GM23338 (cell line): ENCODE measurements at regions not wholly inside any gene's neighbourhood (a gene's known extent, or its start where the extent isn't known, plus 50 kb on each side); places are given as distances from the start of the nearest gene placed in this dataset.

ENCODE experiments used
- EZH2 ChIP-seq: fragments of 200-600 bp; sonication (generic); IDR thresholded peaks from one replicate; pipeline ENCODE4 v1.8.0; 2017; ENCODE audit warnings: antibody characterized with exemption, mild to moderate bottlenecking, low read depth; ENCODE audit not compliant: unreplicated experiment
- EZH2phosphoT487 ChIP-seq: fragments of 200-600 bp; sonication (generic); IDR thresholded peaks from one replicate; pipeline ENCODE4 v1.8.1; 2018; ENCODE audit warnings: antibody characterized with exemption; ENCODE audit not compliant: unreplicated experiment
- POLR2AphosphoS5 ChIP-seq: IDR thresholded peaks from 2 replicates; pipeline ENCODE4 v1.6.1; 2016; ENCODE audit warnings: antibody characterized with exemption, low read depth
- STAT1 ChIP-seq: IDR thresholded peaks from one replicate; pipeline ENCODE4 v1.6.1; 2016; ENCODE audit warnings: antibody characterized with exemption; ENCODE audit not compliant: unreplicated experiment
- TF ChIP-seq, protein P1 (sequence below), 2 experiments: fragments of 200-600 bp in 1 of 2; sonication (generic) in 1 of 2; conservative IDR thresholded peaks; 2 replicates each; pipeline versions ENCODE4 v1.5.1 to v1.6.1; 2016 to 2017; ENCODE audit warnings: antibody characterized with exemption in 2 of 2, low read depth in 2 of 2, mild to moderate bottlenecking in 2 of 2, moderate library complexity in 1 of 2
- TF ChIP-seq, protein P2 (sequence below): IDR thresholded peaks from 2 replicates; pipeline ENCODE4 v1.6.1; 2016; ENCODE audit warnings: antibody characterized with exemption
- TF ChIP-seq, protein P3 (sequence below): IDR thresholded peaks from one replicate; pipeline ENCODE4 v1.6.1; 2018; ENCODE audit warnings: antibody characterized with exemption; ENCODE audit not compliant: unreplicated experiment

DNA sequence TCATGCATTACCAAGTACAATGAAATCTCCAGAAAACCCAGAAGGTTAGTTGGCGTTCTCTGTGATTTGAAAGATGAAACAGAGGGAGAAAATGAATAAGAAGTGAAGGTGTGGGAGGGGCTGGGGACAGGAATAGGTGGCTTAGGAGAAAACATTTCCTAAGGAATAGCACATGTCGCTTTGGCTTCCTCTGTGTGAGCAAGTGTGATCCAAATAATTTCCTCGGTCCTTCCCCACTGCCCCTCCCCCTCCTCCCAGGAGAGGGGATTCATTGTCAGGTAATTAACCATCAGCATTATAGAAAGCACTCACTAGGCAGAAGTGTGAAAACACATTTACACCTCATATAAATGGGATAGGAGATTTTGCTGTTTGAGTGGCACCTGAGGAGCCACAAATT, 105.5 kb downstream of the NUF2 start:
- no peak for TF ChIP-seq EZH2
- no peak for TF ChIP-seq POLR2AphosphoS5
- TF ChIP-seq, protein P1, sequence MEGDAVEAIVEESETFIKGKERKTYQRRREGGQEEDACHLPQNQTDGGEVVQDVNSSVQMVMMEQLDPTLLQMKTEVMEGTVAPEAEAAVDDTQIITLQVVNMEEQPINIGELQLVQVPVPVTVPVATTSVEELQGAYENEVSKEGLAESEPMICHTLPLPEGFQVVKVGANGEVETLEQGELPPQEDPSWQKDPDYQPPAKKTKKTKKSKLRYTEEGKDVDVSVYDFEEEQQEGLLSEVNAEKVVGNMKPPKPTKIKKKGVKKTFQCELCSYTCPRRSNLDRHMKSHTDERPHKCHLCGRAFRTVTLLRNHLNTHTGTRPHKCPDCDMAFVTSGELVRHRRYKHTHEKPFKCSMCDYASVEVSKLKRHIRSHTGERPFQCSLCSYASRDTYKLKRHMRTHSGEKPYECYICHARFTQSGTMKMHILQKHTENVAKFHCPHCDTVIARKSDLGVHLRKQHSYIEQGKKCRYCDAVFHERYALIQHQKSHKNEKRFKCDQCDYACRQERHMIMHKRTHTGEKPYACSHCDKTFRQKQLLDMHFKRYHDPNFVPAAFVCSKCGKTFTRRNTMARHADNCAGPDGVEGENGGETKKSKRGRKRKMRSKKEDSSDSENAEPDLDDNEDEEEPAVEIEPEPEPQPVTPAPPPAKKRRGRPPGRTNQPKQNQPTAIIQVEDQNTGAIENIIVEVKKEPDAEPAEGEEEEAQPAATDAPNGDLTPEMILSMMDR (conservative IDR thresholded peaks at IDR 0.05; ENCODE audit: low read depth in 2 of 2), result no peak
- TF ChIP-seq EZH2phosphoT487, result no peak
- TF ChIP-seq STAT1, result no peak
- TF ChIP-seq, protein P2, sequence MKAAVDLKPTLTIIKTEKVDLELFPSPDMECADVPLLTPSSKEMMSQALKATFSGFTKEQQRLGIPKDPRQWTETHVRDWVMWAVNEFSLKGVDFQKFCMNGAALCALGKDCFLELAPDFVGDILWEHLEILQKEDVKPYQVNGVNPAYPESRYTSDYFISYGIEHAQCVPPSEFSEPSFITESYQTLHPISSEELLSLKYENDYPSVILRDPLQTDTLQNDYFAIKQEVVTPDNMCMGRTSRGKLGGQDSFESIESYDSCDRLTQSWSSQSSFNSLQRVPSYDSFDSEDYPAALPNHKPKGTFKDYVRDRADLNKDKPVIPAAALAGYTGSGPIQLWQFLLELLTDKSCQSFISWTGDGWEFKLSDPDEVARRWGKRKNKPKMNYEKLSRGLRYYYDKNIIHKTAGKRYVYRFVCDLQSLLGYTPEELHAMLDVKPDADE, result no peak
- TF ChIP-seq, protein P3, sequence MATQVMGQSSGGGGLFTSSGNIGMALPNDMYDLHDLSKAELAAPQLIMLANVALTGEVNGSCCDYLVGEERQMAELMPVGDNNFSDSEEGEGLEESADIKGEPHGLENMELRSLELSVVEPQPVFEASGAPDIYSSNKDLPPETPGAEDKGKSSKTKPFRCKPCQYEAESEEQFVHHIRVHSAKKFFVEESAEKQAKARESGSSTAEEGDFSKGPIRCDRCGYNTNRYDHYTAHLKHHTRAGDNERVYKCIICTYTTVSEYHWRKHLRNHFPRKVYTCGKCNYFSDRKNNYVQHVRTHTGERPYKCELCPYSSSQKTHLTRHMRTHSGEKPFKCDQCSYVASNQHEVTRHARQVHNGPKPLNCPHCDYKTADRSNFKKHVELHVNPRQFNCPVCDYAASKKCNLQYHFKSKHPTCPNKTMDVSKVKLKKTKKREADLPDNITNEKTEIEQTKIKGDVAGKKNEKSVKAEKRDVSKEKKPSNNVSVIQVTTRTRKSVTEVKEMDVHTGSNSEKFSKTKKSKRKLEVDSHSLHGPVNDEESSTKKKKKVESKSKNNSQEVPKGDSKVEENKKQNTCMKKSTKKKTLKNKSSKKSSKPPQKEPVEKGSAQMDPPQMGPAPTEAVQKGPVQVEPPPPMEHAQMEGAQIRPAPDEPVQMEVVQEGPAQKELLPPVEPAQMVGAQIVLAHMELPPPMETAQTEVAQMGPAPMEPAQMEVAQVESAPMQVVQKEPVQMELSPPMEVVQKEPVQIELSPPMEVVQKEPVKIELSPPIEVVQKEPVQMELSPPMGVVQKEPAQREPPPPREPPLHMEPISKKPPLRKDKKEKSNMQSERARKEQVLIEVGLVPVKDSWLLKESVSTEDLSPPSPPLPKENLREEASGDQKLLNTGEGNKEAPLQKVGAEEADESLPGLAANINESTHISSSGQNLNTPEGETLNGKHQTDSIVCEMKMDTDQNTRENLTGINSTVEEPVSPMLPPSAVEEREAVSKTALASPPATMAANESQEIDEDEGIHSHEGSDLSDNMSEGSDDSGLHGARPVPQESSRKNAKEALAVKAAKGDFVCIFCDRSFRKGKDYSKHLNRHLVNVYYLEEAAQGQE, result no peak
